ENCODE measurements at regions not wholly inside any gene's neighbourhood (a gene's known extent, or its start where the extent isn't known, plus 50 kb on each side); places are given as distances from the start of the nearest gene placed in this dataset.

- DNase-seq = no peak
These were observed 173.4 kb upstream of the BMP4 start for GRCh38 chr14:54129850-54130640.

DNA sequence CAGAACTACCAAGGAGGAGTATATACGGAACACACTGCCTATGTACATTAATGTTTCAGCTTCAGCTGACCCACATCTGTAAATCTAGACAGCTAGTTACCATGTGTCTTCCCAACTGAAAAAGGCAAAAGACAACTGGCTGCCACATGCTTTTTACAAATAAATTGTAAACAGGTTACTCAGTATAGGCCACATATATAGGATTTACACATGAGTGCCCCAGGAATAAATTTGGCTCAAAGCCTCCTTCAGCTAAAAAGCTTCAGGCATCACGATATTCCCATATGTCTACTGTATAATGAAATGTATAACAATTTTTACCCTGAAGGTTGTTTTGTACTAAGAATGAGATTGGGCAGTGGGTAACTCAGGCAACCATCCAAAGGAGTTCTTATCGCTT, 175.9 kb upstream of the BMP4 start:
- DNase-seq = no peak

DNA sequence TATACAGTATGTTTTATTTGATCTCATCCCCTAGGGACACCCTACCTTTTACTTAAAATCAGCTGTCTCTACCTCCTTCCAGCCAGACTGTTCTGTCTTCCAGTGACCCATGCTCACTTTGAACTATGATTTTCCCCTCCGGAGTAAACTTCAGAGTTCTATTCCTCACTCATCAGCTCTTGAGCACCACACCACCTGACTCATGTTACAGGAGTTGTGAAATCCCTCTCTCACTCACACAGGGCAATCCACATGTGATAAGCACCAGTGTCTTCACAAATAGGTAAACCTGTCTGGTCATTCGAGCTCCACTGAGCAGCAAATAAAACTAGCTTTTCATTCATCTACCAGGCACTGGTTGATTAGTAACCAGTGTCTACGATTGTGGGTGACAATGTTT, 177.3 kb upstream of the BMP4 start:
- DNase-seq = no peak

- no peak for DNase-seq
These were observed 179.2 kb upstream of the BMP4 start for GRCh38 chr14:54135804-54136280.

DNA sequence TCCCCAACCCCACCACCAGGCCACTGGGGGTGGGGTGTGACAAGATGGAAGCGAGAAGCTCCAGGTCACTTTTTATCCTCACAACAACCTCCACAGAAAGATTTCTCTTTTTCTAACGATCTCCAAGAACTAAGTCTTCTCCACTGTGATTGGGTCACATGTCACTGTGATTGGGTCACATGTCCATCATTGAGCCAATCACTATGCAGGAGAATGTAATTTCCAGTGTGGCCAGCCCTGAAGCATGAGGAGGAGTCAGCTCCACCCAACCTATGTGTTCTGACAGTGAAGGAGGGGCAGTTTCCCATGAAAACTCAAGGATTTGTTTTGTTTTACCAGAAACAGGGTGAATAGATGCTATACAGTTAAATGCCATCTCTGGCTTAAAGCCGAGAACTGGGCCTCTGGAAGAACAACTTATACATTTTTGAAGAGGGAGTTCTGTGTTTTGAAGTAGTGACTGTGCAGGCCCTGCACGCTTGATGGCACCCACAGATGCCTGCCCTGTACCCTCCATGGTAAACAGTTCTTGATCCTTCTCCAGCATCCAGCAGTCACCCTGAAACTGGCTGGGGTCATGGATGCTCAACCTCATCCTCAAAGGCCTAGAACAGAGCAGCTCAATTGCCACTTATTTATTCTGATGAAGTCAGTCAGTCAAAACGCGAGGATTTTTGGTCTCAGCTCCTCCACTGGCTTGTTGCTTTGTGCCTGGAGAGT, 180.4 kb upstream of the BMP4 start:
- DNase-seq = no peak

DNA sequence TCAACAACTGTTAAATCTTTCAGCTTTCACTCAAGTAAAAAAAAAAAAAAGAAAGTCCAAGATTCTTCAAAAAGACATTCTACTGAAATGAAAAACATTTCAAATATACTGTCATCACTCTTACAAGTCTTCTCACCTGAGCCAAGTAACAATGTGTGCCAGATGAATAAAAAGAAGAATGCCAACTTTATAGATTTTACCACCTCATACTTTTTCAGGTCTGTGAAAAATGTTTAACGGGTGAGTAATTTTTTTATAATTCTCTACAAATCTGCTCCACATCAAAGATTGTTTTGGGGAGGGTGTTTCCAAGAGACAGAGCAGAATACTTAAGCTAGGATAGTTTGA, 181.0 kb upstream of the BMP4 start:
- no peak for DNase-seq

DNA sequence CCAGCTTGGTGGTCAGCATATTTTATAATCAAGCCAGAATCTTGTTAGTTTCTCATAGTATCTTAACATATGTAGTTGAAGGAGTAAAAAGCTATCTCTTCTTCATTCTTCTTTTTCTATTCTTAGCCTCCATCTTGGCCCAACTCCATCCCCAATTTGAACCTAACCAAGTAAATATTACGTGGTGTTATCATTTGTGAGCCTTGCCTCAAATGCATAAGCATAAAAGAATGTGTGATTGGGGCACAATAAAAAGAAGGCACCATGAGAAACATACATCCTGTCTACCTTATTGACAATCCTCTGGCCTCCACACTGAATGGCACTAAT, 181.4 kb upstream of the BMP4 start:
- no peak for DNase-seq

DNA sequence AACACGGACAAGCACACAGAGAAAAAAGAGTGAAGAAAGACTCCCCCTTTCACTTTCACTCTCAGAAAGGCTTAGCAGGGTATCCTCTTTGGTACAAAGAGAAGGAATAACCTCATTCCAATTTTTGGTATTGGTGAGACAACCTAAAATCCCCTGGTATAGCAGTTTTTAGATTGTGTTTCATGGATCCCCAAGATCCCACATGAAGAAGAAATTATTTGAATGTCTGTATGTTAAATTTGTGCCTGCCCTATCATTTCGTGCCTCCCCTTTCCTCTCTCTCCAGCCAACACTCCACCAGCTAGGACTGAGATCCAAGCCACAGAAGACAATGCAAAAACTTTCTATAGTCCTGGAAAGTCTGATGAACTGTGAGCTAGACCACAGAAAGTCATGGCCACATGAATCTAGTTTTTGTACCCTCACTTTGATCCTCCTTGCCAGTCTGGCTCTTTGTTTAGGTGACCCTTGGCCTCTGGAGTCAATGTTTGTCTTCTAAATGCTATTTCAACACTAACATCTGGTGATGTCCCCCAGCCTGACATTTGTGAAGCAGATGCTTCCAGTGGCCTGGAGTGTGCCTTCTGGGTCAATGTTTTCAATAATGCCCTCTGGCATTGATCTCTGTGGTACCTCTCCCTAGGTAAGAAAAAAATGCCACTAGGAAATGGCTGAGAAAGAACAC, 181.9 kb upstream of the BMP4 start:
- DNase-seq = no peak

GRCh38 chr14:54140551-54140950, 183.9 kb upstream of the BMP4 start:
- no peak for DNase-seq

DNA sequence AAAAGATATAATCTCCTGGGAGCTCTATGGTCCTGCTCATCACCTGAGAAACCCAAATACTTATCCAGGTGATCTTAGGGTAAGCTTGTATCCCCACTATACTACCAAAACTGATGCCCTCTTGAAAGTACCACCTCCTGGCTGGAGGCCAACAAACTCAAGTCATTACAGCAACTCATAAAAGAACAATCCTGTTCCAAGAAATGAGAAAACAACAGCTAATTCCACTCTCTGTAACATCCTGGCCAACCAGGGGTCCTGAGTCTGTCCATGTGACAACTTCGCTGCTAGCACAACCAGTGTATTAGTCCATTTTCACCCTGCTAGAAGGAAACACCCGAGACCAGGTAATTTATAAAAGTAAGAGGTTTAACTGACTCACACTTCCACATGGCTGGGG, 190.0 kb upstream of the BMP4 start:
- no peak for DNase-seq

DNA sequence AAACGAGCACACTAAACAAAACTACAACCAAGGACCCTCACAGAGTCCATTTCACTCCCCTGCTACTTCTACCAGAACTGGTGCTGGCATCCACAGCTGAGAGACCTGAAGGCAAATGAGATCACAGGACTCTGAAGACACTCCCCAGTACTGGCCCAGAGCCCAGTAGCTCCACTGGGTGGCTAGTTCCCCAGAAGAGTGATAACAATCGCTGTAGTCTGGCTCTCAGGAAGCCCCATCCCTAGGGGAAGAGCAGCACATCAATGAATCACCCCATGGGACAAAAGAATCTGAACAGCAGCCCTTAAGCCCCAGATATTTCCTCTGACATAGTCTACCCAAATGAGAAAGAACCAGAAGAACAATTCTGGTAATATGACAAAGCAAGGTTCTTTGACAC, 190.7 kb upstream of the BMP4 start:
- no peak for DNase-seq

DNA sequence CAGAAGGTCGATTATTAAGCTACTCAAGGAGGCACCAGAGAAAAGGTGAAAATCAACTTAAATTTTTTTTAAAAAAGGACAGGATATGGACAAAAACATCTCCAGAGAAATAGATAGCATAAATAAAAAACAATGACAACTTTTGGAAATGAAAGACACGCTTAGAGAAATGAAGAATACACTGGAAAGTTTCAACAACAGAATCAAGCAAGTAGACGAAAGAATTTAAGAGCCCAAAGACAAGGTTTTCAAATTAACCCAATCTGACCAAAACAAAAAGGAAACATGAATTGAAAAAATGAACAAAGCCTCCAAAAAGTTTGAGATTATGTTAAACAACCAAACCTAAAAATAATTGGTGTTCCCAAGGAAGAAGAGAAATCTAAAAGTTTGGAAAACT, 191.1 kb upstream of the BMP4 start:
- no peak for DNase-seq

GRCh38 chr14:54148251-54148650, 191.6 kb upstream of the BMP4 start:
- DNase-seq = no peak

DNA sequence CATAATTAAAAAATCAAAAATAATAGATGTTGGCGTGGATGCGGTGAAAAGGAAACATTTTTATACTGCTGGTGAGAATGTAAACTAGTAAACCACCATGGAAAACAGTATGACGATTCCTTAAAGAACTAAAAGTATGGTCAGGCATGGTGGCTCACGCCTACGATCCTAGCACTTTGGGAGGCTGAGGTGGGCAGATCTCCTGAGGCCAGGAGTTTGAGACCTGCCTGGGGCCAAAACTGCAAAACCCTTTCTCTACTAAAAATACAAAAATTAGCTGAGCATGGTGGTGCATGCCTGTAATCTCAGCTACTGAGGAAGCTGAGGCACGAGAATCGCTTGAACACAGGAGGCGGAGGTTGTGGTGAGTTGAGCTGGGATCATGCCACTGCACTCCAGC, 195.7 kb upstream of the BMP4 start:
- DNase-seq = no peak

DNA sequence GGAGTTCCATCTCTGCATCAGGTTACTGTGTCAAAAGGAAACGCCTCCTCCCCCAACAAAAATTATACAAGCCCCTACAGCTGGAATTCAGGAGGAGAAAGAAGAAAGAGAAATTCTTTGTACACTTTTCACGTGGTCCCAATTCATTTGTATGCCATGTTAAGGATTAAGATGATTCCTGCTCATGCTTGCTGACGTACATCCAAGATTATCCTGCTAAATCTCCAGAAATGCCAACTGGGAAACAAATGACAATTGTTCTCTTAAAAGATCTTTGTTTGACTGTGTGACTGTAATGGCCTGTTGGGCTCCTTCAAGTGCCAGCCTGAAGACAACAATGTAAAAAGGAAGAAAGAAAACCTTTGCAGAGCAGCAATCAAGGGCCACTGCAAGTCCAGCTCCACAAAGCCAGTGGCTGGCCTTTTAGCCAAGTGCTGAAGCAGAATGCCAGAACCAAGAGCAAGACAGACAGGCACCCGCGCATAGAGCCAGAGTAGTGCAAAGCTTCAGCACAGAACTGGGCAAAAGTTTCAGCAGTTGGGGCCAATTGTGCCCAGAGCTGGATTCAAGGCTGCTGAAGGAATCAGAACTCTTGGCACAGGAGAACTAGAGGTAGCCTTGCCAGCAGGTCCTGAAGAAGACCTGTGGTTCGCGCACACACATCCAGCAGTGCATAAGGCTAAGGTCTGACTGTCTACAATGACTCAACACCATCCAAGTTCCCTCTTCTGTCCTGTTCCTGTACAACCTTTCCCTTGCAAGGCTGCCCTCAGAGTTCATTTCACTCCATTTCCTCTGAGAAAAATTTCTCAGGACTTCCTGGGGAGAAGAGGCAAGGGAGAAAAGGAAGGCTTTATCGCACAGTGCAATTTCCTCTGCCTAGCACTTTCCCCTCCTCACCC, 209.7 kb upstream of the BMP4 start:
- no peak for DNase-seq

GRCh38 chr14:54168489-54168888, 211.9 kb upstream of the BMP4 start:
- no peak for DNase-seq

- no peak for DNase-seq
These were observed 212.8 kb upstream of the BMP4 start for GRCh38 chr14:54169254-54169924.

- DNase-seq = no peak
These were observed 213.7 kb upstream of the BMP4 start for GRCh38 chr14:54170301-54170700.

- no peak for DNase-seq
These were observed 215.5 kb upstream of the BMP4 start for GRCh38 chr14:54172114-54172513.

- no peak for DNase-seq
These were observed 215.9 kb upstream of the BMP4 start for GRCh38 chr14:54172562-54172961.

DNA sequence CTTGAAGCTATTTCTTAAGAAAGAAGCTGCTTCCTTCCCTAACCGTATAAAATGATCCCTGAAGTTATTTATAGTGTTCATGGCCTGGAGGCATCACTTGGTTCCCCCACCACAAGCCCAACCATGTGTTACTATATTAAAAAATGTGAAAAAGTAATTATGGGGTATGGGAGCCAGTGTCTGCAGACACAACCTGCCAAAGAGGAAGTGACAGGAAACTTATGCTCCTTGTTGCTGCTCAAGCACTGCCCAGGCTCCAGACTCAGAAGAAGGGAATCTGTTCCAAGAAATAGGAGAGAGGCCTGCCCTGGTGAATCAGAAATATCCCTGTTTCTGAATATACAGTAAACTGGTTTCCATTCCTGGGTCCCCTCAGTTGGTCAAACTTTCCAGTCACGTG, 217.2 kb upstream of the BMP4 start:
- DNase-seq = no peak

DNA sequence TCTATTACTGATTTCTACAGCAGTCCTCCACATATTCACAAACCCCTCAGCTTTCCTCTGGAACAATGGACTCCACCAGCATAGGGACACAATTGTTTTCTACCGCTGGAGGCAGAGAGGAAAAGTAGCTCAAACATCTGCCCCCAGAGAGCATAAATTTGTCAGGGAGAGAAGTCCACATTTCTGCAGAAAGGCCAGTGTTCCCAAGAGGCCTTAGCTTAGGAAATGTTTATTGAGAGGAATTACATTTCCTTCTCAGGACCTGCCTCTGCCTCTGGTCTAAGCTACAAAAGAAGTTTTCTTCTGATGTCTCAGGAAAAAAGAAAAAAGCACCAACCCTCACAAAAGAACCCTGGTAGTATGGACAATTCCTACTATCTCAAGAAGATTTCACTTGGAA, 217.8 kb upstream of the BMP4 start:
- no peak for DNase-seq
